Breast epithelium (tissue), 3 donors: ENCODE measurements at regions not wholly inside any gene's neighbourhood (a gene's known extent, or its start where the extent isn't known, plus 50 kb on each side); places are given as distances from the start of the nearest gene placed in this dataset.
"Not testable (repeated sequence)": the region's sequence is repeated elsewhere in the genome, so short reads cannot be mapped to it uniquely, and the experiment has no call there.

Experiments
- CTCF ChIP-seq, 3 donors: fragments of 450-650 bp; IDR thresholded peaks; one replicate each; pipeline ENCODE4 v1.5.1; 2016 to 2017; ENCODE audit warnings: antibody characterized with exemption in 3 of 3, mild to moderate bottlenecking in 3 of 3, moderate library complexity in 3 of 3
- POLR2A ChIP-seq: fragments of 450-650 bp; IDR thresholded peaks from one replicate; pipeline ENCODE4 v1.6.1; 2016; ENCODE audit warnings: antibody characterized with exemption, mild to moderate bottlenecking, moderate library complexity
- POLR2AphosphoS5 ChIP-seq, 3 donors: sonication (generic); formaldehyde crosslinking; IDR thresholded peaks; one replicate each; pipeline ENCODE4 v1.6.1; 2017; ENCODE audit warnings: antibody characterized with exemption in 3 of 3

- not testable (repeated sequence) for TF ChIP-seq CTCF (IDR thresholded peaks at IDR 0.05); POLR2A; POLR2AphosphoS5 (IDR thresholded peaks at IDR 0.05)
Observed at GRCh38 chr14:19202053-19202442, 232.1 kb downstream of the POTEG start.
